Transverse colon (tissue), 4 donors: ENCODE measurements at regions not wholly inside any gene's neighbourhood (a gene's known extent, or its start where the extent isn't known, plus 50 kb on each side); places are given as distances from the start of the nearest gene placed in this dataset.

Source experiments
- CTCF ChIP-seq, 5 experiments: fragments of 200-600 bp in 3 of 5; fragments of 450-650 bp in 2 of 5; sonication (generic) in 3 of 5; IDR thresholded peaks; 1 replicate in 2 of 5; 2 replicates in 3 of 5; pipeline ENCODE4 v1.5.1; 2016 to 2017; ENCODE audit warnings: antibody characterized with exemption in 5 of 5, inconsistent platforms in 3 of 5, mild to moderate bottlenecking in 2 of 5, moderate library complexity in 1 of 5
- POLR2A ChIP-seq: fragments of 450-650 bp; IDR thresholded peaks from one replicate; pipeline ENCODE4 v1.6.1; 2016; ENCODE audit warnings: antibody characterized with exemption, mild to moderate bottlenecking, moderate library complexity
- POLR2AphosphoS5 ChIP-seq, 3 donors: sonication (generic); formaldehyde crosslinking; IDR thresholded peaks; one replicate each; pipeline ENCODE4 v1.6.1; 2016; ENCODE audit warnings: antibody characterized with exemption in 3 of 3

DNA sequence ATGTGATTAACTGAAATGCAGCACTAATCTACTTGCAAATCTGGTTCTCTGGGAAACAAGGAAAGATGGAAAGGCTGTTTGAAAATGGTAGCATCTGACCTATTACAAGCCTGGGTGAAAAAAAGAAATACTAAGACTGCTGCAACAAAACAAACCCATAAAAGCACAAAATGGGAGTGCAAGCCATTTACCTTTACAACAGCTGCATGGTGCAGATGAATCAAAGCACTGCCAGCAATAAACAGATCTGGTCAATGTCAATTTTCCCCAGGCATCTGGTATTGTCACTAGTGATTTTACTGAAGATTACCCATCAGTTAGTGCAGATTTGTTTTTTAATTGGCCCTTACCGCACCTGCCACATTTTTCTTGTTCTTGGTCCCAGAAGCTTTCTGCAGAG, 1341.7 kb downstream of the PLA2G4A start:
- TF ChIP-seq POLR2A (no peak), CTCF (IDR thresholded peaks at IDR 0.05) (no peak), POLR2AphosphoS5 (IDR thresholded peaks at IDR 0.05) (no peak)
